ENCODE measurements at regions not wholly inside any gene's neighbourhood (a gene's known extent, or its start where the extent isn't known, plus 50 kb on each side); places are given as distances from the start of the nearest gene placed in this dataset.

DNA sequence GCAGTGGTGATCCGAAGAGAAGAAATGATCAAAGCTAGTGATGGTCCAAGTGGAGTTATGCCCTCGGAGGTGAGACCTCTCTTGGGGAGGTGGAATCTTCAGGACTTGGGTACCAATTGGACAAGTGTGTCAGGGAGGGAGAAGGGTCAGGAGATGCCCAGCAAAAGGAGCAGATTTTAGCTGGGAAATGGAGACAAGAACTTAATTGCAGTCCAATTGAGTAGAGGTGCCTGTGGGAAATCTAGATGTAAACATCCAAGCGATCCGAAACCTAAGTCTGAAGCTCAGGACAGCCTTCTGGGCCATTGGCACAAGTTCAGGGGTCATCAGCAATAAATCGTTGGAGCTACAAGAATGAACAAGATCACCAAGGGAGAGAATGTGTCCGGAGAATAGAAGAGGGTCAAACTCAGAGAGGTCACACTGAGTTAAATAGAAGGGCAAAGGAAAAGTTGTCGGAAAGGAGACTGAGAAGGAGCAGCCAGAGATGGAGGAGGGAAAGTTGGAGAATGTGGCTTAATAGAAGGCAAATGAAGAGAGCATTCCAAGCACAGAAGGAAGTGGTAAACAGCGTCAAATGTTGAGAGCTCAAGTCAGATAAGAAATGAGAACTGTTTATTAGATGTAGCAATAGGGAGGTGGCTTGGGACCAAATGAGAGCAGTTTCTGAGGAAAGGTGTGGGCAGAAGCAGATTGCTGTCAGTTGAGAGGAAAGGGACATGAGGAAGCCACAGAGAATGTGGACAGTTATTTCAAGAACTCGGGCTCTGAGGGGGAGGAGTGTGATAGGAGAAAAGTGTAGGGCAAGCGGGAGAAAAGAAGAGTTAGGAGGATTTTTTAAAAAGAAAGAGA, 64.2 kb upstream of the FNDC3B start:
- Histone ChIP-seq H4K8ac (ENCODE audit: extremely low read depth, insufficient read depth, low read length) (no peak overlapping the region), H2BK15ac (ENCODE audit: low read length) (no peak overlapping the region), H4K5ac (ENCODE audit: insufficient read length, low read depth, low read length) (no peak overlapping the region), H3K27me3 (replicated peaks in 1 of 4; ENCODE audit: control insufficient read depth in 3 of 4, extremely low read depth in 1 of 4, insufficient read depth in 3 of 4, low read length in 3 of 4) (no peaks in the 10 kb centered on the region), H3K4ac (replicated peaks; ENCODE audit: insufficient read length, low read depth, low read length) (no peak overlapping the region), H2BK20ac (ENCODE audit: low read length) (no peak overlapping the region), H3K4me3 (ENCODE audit: extremely low read depth in 1 of 4, insufficient read depth in 2 of 4, low read depth in 3 of 4, low read length in 4 of 4) (no peak overlapping the region), H2BK5ac (ENCODE audit: low read depth, low read length) (no peak overlapping the region), H2AK5ac (ENCODE audit: low read depth, low read length) (no peak overlapping the region), H3K79me2 (ENCODE audit: control insufficient read depth in 1 of 2, insufficient read depth in 2 of 2, low read length in 2 of 2) (no peaks in the 10 kb centered on the region), H3K79me1 (ENCODE audit: low read depth, low read length) (no peaks in the 10 kb centered on the region), H3K23ac (ENCODE audit: insufficient read length) (no peak overlapping the region), H3K14ac (ENCODE audit: insufficient read length) (no peak overlapping the region), H3K4me1 (replicated peaks in 1 of 4; ENCODE audit: control insufficient read depth in 3 of 4, insufficient read depth in 4 of 4, low read length in 3 of 4) (no peaks in the 10 kb centered on the region; a peak in 1 of 7 replicates), H4K20me1 (replicated peaks in 1 of 2; ENCODE audit: control insufficient read depth in 1 of 2, insufficient read depth in 2 of 2, low read length in 2 of 2) (no peaks in the 10 kb centered on the region), H2BK12ac (ENCODE audit: low read depth, low read length) (no peak overlapping the region), H3K9ac (replicated peaks in 1 of 4; ENCODE audit: extremely low read depth in 1 of 4, low read depth in 3 of 4, low read length in 3 of 4) (no peak overlapping the region), H3K56ac (replicated peaks; ENCODE audit: insufficient read length, low read depth, low read length) (no peak overlapping the region), H3K18ac (ENCODE audit: extremely low read depth, low read length) (no peak overlapping the region), H3K27ac (ENCODE audit: low read depth, low read length) (no peak overlapping the region), H3K9me3 (ENCODE audit: insufficient read depth in 2 of 2, low read depth in 1 of 2, low read length in 1 of 2) (no peaks in the 10 kb centered on the region), H3K4me2 (ENCODE audit: insufficient read depth in 1 of 2, low read depth in 2 of 2, low read length in 2 of 2) (no peak overlapping the region), H2BK120ac (replicated peaks; ENCODE audit: low read depth, low read length) (no peak overlapping the region), H4K91ac (replicated peaks; ENCODE audit: insufficient read length, low read length) (no peak overlapping the region), H3K23me2 (ENCODE audit: low read depth, low read length) (no peaks in the 10 kb centered on the region; the same call in 1 of the 2 replicates), H3K36me3 (ENCODE audit: control insufficient read depth in 2 of 4, insufficient read depth in 4 of 4, low read length in 3 of 4) (no peaks in the 10 kb centered on the region), H2AFZ (ENCODE audit: low read length) (no peak overlapping the region)
- no peak for DNase-seq (ENCODE audit: low read depth in 1 of 2, low spot score in 2 of 2)
- 88 to 92% methylated on average over 1 to 10 of the region's 10 CpGs for WGBS, 2 experiments (ENCODE audit: extremely low coverage in 1 of 2, insufficient coverage in 1 of 2, insufficient read length in 1 of 2, insufficient replicate concordance in 2 of 2, low coverage in 1 of 2, low lambda C conversion rate in 2 of 2, missing lambda C conversion rate in 1 of 2)
- ChIA-PET CTCF (ENCODE audit: partially characterized antibody) (no interaction called here), POLR2A (ENCODE audit: partially characterized antibody) (no interaction called here)
- no peak for FAIRE-seq
- TF ChIP-seq RXRA (IDR thresholded peaks at IDR 0.05; ENCODE audit: insufficient read depth, low read depth, low read length) (no peak), RAD21 (IDR thresholded peaks at IDR 0.05 in 1 of 2, conservative IDR thresholded peaks at IDR 0.05 in 1 of 2; ENCODE audit: low read depth in 2 of 2, low read length in 2 of 2) (no peak), CREB1 (IDR thresholded peaks at IDR 0.05) (no peak)

Data from H1 (cell line).